GM12864 (cell line): ENCODE measurements at regions not wholly inside any gene's neighbourhood (a gene's known extent, or its start where the extent isn't known, plus 50 kb on each side); places are given as distances from the start of the nearest gene placed in this dataset.
"Not testable (repeated sequence)": the region's sequence is repeated elsewhere in the genome, so short reads cannot be mapped to it uniquely, and the experiment has no call there.

Source experiments
- DNase-seq: peaks from one replicate; pipeline ENCODE4 v3.0.0-alpha.2; 2011; ENCODE audit warnings: low read depth
- H3K4me3 ChIP-seq: 2 replicates; pipeline ENCODE4 v1.5.1; 2011; ENCODE audit warnings: mild to moderate bottlenecking, low read depth, low read length, control low read depth
- TF ChIP-seq, protein P1 (sequence below): IDR thresholded peaks from 2 replicates; pipeline ENCODE4 v1.5.1; 2011; ENCODE audit warnings: low read depth, mild to moderate bottlenecking, moderate library complexity, low read length, control low read depth, inconsistent platforms; ENCODE audit errors: missing control alignments

DNA sequence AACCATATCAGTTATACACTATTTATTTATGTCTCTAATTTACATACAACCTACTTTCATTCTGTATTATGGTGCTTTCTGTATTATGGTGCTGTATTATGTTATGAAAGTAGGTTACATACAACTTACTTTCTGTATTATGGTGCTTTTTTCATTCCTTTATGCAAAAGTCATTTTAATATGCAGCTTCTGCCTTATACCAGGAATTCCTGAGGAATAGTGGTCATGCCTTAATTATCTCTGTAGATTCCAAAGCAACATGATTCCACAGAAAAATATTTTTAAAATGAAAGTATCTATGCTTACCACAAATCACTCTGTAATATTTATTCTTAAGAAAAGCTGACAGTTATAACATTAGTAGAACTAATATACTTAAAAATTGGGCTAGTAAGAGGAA, 922.0 kb upstream of the NRXN1 start:
- H3K4me3 ChIP-seq = no peak overlapping the region
- no peak for DNase-seq
- TF ChIP-seq, protein P1, sequence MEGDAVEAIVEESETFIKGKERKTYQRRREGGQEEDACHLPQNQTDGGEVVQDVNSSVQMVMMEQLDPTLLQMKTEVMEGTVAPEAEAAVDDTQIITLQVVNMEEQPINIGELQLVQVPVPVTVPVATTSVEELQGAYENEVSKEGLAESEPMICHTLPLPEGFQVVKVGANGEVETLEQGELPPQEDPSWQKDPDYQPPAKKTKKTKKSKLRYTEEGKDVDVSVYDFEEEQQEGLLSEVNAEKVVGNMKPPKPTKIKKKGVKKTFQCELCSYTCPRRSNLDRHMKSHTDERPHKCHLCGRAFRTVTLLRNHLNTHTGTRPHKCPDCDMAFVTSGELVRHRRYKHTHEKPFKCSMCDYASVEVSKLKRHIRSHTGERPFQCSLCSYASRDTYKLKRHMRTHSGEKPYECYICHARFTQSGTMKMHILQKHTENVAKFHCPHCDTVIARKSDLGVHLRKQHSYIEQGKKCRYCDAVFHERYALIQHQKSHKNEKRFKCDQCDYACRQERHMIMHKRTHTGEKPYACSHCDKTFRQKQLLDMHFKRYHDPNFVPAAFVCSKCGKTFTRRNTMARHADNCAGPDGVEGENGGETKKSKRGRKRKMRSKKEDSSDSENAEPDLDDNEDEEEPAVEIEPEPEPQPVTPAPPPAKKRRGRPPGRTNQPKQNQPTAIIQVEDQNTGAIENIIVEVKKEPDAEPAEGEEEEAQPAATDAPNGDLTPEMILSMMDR = no peak

DNA sequence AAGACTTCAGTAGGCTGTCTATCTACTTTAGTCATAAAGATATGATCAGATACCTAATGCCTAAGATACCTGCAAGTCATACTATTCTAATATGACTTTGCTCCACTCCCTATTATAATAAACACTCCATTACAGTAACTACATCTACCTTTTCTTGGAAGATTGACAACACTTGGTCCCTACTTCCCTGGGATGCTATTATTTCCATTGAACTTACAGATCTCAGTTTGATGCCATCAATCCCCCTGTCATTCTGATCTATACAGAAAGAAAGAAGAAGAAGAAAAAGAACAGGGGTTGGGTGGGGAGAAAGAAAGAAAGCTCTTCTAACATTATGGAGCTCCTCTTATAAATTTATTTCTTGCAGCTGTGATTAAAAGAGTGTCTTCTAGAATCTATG, 889.1 kb upstream of the NRXN1 start:
- no peak overlapping the region for H3K4me3 ChIP-seq
- TF ChIP-seq, protein P1 = no peak
- DNase-seq = no peak

DNA sequence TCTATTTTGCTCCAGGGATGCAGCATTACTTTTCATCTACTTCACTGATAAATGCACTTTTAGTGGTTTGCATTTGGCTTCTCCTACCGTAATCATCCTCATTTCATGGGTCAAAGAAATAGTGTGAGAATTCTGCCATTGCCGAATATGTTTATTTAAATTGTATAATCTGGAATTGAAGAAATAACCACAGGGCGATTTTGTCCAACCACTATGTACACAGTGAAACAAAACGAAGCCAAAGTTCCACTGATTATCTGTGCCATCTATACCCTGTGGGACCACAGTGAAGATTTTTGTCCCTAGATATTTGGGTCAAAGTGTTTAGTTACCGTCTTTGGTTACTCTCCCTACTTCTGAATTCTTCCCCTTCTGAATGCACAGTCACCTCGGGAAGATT, 888.6 kb upstream of the NRXN1 start:
- no peak overlapping the region for H3K4me3 ChIP-seq
- DNase-seq = no peak
- TF ChIP-seq, protein P1 = no peak

DNA sequence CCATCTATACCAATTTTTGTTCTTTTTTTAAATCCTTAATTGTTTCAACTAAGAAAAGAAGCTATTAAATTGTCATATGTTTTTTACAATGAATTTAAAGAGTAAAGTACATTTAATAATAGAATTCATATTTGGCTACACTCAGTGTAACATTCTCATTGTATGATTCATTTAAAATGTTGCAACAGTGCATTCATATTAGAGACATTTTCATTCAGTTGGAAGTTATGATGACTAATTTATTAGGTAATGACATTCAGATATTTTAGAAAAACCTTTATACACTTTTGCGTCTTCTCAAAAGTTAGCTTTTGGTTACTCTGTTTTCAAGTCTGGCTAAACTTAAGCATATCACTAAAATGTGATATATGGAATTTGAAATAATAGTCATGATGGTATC, 887.5 kb upstream of the NRXN1 start:
- TF ChIP-seq, protein P1 = no peak
- no peak for DNase-seq
- H3K4me3 ChIP-seq = no peak overlapping the region

DNA sequence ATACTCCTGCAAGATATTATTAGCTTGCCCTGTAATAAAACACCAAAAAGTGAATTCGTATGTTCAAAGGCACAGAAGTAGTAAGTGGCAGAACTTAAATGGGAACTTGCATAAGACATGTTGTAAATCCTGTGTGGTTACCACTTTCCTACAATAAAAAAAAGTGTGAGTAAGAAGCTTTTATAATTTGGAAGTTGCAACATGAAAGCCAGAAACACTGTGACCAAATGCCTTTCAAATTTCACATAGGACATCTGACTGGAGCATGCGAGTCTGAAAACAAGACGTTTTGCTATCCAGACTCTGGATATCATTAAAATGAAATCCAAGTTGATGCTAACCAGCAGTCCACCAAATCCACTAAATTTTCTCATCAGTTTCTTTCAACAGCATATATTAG, 886.2 kb upstream of the NRXN1 start:
- no peak overlapping the region for H3K4me3 ChIP-seq
- TF ChIP-seq, protein P1 = no peak
- DNase-seq = no peak

DNA sequence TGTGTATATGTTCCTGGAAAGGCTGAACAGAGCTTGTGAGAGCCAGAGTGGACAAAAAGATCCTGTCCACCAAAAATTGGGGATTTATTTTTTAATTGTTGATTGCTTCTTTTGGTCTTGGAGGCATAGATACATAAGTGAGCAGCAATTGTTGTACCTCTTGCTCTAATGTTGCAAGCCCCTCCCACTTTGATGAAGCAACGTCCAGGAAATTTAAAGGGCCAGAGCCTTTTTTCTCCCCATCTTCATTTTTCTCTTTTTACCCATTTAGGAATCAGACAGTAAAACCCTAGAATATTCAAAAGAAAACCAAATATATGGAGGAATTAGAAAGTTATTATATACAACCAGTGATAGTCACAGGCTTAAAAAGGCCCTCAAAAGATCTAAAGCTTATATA, 871.8 kb upstream of the NRXN1 start:
- no peak overlapping the region for H3K4me3 ChIP-seq
- TF ChIP-seq, protein P1 = no peak
- no peak for DNase-seq

DNA sequence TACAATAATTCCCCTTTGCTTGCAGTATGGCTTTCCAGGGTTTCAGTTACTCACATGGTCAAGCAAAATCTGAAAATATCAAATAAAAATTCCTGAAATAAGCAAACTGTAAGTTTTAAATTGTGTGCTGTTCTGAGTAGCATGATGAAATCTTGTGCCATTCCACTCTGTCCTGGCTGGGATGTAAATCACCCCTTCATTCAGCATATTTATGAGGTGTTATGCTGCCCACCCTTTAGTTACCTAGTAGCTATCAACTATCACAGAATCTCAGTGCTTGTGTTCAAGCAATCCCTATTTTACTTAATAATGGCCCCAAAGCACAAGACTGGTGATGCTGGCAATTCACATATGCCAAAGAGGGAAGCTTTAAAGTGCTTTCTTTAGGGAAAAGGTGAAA, 867.7 kb upstream of the NRXN1 start:
- no peak for DNase-seq
- no peak overlapping the region for H3K4me3 ChIP-seq
- TF ChIP-seq, protein P1 = no peak

DNA sequence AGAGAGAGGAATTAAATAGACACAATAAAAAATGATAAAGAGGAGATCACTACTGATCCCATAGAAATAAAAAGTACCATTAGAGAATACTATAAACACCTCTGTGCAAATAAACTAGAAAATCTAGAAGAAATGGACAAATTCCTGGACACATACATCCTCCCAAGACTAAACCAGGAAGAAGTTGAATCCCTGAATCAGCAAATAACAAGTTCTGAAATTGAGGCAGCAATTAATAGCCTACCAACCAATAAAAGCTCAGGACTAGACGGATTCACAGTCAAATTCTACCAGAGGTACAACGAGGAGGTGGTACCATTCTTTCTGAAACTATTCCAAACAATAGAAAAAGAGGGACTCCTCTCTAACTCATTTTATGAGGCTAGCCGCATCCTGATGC, 862.7 kb upstream of the NRXN1 start:
- not testable (repeated sequence) for H3K4me3 ChIP-seq, DNase-seq
